ENCODE measurements at regions not wholly inside any gene's neighbourhood (a gene's known extent, or its start where the extent isn't known, plus 50 kb on each side); places are given as distances from the start of the nearest gene placed in this dataset.

DNA sequence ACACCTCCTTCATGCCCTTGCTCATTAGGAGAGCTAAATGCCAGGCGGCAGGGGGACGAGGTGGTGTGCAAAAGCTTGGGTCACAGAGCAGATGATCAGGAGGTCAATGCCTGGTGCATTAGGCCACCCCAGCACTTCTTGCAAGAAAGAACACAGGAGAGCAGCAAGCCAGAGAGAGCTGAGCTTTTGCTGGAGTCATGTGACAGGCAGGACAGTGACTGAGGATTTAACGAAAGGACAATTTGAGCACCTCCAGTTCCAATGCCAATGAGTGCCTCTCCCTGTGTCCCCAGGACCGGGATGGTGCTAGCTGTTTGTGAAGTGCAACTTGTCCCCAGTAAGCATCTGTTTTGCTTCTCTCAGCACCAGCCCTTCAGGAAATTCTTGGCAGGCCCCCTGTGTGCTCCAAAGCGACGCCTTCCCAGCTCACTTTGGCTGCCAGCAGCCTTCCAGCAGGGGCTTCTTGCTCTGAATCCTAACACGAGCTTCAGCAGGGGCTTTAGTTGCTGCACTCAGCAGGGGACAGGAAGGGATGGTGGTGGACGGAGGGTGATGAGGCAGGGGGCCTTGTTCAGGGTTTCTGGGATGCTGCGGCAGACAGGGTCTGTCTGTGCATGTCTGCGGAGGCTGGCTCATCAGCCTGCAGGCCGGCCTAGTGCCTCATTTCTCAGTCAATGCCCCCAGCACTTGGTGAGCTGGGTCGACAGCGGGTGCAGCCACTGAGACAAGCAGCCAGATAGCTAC lies 368.1 kb downstream of the RPS24 start:
- DNase-seq, result no peak

DNA sequence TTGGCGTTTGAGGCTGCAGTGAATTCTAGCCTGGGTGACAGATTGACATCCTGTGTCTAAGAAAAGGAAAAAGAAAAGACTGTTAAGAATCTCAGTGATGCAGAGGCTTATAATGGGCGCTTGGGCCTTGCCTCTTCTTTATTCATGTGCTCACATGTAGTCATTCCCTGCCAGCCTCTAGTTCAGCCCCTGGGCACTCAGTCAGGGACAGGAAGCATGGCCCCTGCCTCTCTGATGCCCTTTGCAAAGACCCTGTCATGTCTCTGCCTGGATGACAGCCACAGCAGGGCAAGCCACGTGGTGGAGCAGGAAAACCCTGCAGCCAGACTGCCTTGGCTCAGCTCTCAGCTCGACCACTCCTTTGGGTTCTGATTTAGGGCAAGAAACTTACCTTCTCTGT lies 368.9 kb downstream of the RPS24 start:
- no peak for DNase-seq

DNA sequence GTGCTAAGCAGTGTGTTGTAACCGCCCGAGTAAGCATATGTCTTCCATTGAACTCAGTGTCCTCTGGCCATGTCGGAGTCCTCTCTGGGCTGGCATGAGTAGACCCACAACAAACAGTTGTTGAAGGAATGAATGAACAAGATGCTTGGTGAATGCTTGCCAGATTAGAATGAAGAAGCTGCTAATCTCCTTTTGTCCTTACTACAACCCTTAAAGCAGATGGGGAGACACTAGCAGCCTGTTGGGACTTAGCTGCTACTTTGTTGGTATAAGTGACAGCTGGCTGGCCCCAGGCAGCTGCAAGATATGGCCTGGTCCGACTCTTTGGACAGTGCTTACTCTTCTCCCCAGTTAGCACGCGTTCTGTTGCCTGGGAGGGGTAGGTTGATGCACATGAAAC lies 370.1 kb downstream of the RPS24 start:
- DNase-seq, result no peak

DNA sequence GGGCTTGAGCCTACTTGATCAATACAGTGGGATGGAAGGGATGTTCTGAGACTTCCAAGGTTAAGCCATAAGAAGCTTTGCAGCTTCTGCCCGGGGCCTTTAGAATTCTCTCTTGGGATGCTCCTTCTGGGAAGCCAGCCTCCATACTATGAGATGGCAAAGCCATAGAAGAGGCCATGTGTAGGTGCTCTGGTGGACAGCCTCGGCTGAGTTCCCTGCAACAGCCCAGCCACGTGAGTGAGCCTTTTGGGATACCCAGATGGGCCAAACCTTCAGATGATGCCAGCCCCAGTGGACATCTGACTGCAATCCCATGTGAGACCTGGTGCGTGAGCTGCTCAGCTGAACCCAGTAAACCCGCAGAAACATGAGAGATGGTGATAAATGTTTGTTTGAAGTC lies 370.6 kb downstream of the RPS24 start:
- no peak for DNase-seq

DNA sequence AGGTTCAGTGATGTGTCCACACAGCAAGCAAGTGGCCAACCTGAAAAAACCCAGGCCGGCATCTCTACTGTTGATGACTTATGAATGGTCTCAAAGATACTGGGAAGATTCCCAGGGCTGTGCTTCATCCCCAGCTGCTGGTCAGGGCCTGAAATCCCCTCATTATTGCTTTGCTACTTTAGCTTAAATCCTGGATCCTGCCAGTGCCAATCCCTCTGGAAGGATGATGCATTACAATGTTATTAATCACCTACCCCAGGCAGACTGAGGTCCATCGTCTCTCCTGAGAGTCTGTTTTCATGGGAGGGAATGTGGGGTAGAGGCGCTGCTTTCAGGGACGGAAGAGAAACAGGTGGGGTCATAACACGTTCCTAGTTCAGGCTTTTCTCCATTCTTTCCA lies 371.6 kb downstream of the RPS24 start:
- DNase-seq, result no peak

DNA sequence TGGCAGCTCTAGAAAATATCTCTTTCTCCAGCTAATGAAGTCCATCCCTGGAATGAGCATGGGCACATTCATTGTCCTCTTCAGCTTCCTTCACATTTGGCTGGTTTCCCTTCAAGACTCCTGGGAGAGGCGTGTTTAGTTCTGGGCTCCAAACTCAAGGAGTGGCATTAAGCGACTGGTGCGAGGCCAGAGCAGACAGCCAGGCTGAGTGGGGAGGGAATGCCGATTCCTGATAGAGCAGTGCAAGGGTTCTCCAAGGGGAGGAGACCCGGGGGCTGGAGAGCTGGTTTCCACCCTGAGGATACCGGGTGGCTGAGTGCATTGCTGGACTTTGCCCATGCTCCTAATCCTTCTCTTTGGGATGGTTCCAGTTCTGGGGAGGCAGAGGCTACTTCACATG lies 372.1 kb downstream of the RPS24 start:
- no peak for DNase-seq

DNA sequence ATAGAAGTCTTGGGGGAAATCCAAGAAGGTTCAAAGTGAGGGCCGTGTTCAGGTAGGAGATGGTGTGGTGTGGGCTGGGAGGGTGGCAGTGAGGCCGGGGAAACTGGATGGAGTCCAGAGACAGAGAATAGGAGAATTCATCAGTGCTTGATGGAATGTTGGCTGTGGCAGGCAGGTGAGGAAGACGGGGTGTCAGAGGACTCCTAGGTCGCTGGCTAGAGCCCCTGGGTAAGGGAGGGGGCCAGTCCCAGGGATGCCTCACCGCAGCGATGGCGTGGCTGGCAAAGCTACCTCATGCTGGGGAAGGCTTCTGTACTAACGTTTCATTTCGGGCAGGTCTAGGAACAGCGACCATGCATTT lies 373.0 kb downstream of the RPS24 start:
- no peak for DNase-seq

DNA sequence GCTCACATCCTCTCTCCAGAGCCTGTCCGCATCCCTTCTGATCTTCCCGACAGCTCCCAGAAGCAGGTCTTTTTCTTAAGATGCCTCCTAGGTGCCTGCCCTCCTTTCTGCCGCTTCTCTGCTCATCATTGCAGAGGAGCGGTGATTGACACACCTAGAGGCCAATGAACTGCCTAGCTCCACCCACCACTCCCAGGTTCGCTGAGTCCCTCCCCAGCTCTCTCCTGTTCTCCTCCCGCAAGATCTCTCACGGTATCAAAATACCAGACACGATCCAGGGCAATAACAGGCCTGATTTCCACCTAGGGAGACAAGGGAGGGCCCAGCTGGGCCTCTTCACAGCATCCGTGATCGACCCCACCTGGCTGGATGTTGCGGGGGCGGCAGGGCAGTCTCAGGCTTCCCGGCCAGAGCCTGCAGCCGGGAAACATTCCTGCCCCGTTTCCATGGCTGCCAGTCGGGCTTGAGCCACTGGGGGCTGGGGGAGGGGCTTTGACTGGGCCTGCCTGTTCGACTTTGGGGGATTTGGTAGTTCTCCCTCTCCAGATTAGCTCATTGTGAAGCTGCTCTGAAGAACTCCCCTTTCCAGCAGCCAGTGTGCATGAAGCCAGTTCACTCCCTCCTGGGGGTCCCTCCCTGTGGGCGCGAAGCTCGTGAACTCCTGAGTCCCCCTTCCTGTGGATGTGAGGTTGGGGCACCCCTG lies 373.5 kb downstream of the RPS24 start:
- peak; percentile 87 for DNase-seq

DNA sequence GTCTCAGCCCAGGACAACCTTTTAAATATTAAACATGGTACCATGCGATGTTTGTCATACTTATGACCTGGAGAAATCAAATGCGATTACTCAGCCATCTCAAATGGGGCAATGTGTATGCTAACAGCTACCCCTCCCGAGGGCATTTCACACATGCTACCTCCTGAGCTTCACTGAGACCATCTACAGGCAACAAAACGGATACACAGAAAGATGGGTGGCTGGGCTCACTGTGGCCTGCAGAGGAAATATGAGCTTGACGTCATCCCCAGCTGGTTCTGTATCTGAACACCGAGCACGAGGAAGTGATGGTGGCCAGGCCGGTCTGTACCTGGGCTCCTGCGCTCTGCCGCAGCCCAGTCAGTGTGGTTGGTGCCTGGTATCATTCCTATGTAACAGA lies 374.3 kb downstream of the RPS24 start:
- no peak for DNase-seq

DNA sequence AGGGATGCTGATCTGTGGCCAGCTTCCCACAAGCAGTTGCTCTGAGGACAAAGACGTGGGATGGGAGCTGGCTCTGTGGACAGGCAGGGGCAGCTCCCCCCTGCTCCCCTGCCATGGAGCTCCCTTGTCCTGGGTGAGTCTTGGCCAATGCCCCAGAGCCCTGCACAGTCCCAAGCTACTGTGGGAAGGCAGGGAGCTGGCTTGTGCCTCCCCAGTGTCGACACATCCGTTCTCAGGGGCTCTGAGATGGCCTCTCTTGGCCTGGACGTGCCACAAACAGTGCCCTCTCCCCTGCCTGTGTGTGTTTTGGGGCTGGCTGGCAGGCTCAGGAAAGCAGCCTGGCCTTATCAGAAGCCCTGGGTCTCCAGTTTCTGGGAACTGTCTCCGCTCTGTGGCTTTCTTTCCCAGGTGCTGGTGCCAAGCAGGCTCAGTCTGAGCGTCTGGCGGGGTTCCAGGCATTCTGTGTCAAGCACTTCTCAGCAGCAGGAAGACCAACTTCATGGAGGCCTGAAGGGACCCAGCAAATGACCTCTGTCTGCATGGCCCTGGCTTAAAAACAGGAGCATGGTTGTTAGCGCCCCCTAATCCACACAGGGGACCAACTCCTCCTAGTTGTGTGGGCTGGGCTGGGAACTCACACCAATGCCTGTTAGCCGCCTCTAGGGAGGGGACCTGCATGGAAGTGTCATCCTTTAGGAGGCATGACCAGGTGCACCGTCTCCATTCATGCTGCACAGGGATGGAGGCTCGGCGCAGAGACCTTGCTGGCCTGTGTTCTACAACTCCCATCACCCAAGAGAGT lies 375.2 kb downstream of the RPS24 start:
- peak; percentile 60 for DNase-seq

DNA sequence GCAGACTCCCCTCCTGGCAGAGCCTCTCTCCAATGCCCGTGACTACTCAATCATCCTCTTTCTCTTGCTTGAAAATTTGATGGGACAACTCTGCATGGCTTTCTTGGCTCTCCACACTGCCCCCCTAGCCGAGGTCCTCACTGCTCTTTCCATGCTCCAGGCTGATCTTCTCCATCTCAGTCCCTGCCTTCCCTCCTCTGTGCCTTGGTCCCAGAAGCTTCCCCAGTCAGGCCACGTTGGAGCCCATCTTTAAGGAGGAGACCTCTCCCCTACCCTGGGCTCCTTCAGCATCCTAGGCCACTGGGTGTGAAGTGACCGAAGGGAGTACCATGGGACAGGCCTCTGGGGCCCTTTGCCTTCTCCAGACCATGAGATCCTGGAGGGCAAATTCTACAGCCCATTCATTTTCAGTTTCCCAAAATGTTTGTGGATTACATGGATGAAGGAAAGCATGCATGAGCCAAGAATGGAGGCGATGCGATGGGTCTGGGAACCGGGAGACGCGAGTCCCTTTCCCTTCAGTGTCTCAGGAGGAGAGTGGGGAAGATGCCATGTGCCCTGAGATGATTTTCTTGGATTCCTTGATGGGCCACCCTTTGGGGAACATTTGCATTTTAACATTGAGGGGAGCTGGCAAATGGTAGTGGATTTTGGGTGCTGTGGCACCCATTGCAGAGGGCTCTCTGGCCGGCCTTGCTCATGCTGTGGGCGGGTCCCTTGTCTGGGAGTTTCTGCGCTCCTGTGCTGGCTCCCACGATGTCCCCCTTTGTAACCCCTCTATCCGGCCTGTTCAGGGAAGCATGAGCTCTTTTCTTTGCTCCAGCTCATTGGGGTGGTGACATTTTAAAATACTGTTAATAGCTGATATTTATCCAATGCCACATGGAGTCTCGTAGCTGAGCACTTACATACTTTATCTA lies 376.6 kb downstream of the RPS24 start:
- DNase-seq, result no peak

DNA sequence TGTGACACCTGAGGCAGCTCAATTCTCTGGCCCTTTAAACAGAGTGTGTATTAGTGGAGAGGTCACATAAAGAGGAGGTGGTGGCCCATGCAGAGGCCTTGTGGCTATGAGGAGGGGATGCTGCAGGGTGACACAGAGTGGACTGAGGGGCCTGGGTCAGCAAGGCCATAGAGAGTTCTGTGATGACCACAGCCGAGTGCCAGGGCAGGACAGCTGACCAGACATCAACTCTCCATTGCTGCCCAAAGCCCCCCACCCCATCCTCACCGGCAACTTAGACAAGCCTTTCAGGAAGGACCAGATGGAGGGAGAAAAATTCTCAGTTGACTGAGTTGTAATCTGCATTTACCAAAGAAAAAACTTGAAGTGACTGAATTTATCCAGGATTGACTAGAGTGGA lies 378.1 kb downstream of the RPS24 start:
- no peak for DNase-seq

DNA sequence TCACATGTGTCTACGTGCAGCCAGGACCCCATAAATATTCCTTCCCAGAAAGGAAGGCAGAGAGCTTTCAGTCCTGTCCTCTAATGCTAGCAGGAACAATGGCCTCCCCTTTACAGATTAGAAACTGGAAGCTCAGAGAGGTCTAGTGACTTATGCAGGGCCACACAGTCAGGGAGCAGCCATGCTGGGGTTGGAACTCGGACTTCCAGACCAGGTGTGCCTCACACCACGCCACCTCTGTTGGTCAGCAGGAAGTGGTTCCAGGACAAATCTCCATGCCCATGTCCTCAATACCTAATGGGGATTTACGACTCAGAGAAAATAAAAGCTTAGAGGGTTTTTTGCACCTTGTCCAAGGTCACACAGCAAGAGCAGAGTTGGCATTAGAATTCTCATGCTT lies 378.9 kb downstream of the RPS24 start:
- no peak for DNase-seq

DNA sequence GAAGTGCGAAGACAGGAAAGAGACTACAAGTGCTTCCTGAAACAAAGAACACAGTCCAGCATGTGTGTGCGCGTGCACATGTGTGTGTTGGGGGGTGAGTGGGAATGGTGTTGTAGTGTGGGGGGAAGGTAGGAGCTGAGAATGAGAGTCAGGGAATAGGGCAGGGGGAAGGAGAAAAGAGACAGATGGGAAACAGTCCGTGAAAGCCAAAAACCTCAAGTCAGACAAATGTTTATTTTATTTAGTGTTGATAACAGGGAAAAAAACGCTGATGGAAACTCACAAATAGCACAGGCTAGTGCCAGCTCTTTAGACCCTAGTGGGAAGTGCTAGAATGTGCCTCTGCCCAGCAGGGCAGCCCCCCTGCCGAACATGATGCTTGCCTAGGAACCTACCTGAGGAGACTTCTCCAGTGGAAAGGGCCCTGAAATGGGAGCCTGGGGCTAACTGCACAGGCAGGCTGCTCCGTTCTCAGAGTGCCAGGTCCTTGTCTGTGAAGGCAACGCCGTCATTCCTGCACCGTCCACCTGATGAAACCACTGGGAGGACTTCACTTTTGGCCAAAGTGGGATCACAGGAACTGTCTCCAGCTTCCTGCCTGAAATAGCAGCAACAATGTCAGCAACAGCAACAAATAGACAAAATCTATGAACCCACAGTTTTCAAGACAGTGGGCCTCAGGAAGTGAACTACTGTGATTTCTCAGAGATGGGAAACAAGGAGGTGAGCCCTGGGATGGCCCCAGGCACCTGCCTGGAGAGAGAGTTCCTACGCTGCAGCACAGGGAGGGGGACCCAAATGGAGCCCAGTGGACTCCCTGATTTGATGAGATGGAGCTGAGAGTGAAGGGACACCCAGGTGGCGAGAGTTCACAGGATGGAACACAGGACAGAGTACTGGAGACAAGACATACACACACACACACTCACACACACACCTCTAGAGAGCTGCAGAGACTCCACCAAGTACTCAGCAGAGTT lies 379.7 kb downstream of the RPS24 start:
- DNase-seq, result no peak

DNA sequence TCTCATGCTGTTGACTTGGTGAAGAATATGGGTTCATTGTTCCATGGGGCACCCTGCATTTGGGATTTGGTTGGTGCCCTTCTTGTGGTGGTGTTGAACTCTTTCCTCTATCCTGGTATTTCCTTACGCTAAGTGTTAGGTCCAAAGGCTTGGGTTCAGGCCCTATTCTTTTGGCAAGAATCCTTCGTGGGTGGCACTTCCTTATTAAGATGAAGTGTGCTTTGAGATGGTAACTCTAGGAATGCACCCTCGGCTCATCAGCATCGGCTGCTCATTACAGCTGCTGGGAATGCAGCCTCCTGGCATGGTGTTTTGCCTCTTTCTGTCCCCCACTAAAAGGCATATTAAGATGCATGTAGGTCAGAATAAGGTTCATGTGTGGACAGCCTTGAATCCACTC lies 380.7 kb downstream of the RPS24 start:
- DNase-seq, result no peak

DNA sequence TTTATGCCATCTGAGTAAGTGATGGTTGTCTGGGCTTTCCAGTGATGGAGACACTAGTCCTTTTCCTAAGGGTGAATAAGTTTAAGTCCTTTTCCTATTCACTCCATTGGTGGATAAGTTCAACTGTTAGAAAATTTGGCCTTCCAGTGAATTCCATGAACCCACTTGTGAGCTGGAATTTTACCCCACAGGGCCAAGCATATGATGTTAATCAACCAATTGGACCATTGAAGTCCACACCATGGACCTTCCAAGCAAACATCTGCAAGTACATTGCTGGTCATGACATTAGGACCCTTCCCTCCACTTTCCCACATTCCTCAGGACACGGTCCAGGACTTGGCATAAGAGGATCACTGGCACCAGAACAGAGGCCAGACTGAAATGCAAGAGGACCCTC lies 381.4 kb downstream of the RPS24 start:
- no peak for DNase-seq

DNA sequence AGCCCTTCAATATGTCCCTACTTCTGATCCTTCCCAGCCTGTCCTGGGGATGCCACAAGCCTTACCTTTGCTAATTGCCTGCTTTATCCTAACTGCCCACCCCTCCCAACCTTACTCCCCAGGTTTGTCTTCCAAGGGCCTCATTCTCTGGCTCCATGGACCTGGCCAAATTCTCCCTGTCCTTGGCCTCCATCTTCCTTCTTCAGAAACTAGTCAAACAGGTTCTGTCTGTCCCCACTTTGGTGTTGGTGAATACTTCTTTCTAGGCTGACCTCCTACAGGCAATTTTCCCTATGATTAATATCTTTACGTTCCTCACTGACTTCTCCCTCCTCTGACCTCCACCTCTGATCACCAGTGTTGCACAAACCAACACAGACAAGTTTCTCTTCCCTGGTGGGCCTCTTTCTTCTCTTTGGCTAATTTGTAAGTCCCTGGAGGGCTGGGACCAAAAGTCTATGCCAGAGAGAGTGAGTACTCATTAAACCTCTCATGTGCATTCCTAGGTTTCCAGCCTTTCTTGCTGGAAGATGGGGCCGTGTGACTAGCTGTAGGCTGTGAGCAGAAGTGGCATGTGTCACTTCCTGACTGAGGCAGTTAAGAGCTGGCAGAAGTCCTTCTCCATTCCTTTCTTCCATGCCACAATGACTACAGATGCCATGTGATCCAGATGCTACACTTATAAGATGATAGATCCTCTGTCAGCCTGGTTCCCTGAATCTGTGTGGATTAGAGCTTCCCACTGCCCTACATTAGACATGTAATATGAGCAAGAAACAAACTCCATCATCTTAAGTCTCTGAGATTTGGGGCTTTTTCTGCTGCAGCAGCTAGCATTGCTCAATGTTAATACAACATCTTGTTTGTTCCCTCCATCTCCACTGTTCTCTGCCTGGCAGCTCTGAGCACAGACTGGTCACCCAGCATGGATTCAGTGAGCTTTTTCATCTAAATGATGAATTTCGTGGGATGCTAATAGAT lies 382.7 kb downstream of the RPS24 start:
- DNase-seq, result no peak

DNA sequence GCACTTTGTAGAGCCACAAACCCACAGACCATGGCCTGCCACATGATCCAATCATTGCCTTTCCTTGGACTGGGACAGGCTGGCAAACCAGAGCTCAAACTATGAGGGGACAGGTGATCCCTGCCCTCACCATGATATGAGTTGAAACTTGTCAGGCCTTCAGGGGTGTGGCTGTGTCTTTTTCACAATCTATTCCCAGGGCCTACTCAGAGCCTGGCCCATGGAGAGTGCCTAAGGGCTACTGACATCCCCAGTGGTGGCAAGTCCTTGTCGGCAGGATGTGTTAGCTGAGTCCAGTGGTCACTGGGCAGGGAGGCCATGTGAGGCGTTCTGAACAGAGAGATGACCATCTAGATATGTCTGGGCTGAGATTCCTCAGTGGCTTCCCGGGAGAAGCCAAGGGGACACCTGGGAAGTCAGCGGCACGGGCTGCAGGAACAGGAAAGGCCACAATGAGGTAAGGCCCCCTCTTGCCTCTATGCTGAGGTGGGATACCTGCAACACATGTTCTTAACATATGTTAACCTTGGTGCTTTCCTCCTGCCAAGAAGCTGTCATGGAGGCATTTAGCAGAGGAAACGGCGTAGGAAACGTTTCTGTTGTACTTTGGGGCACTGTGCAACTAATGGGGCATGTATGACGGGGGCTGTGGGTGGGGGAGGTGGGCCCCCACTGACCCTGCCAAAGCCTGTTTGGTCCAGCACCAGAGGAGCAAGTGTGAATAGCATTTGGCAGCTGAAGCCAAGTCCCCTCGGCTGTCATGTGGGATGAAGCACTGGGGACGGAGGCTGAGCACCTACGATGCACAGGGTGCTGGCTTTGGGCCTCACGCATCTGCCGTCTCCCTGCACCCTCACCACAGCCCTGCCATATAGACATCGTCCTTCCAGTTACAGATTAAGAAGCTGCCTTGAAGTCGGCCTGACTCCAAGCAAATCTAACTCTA lies 384.0 kb downstream of the RPS24 start:
- no peak for DNase-seq
